K562 (cell line): ENCODE measurements at regions not wholly inside any gene's neighbourhood (a gene's known extent, or its start where the extent isn't known, plus 50 kb on each side); places are given as distances from the start of the nearest gene placed in this dataset.

Source experiments
- ATAC-seq: fragments of 200-7000 bp; cut with Tn5 transposase; 3 replicates; pipeline ENCODE4 v1.9.1; 2020; ENCODE audit warnings: moderate library complexity
- BruUV-seq: library from RNA; stranded (reverse); fragments of 400-500 nt; replicated peaks from 2 replicates; lab custom pipeline; 2021; lab: Mats Ljungman, UMichigan
- CTCF ChIA-PET: fragments of 300-600 bp; formaldehyde crosslinking; extraction: SDS; loops from one replicate; lab custom pipeline; 2021; ENCODE audit warnings: low intra/inter-chr PET ratio; lab: Yijun Ruan, JAX
- POLR2A ChIA-PET: fragments of 300-600, 350-650 bp; sonication (Branson Sonifier 250); formaldehyde crosslinking; extraction: SDS; loops from one replicate; lab custom pipeline; 2021; ENCODE audit warnings: antibody characterized with exemption, inconsistent platforms; lab: Yijun Ruan, JAX
- DNase-seq, 4 experiments: peaks; one replicate each; pipeline versions ENCODE4 v3.0.0 to v3.0.0-alpha.2; 2011 to 2018; ENCODE audit warnings: low spot score in 3 of 4, mixed read lengths in 3 of 4; ENCODE audit errors: extremely low read depth in 1 of 4
- FAIRE-seq: peaks from 2 replicates; lab custom pipeline; 2011; peaks lifted over from hg19 to GRCh38; lab: Jason Lieb, UNC
- H2AFZ ChIP-seq: 2 replicates; pipeline ENCODE4 v1.6.0; 2011; ENCODE audit warnings: low read depth, low read length, control low read depth, inconsistent platforms
- H3K27ac ChIP-seq: fragments of 200-600 bp; 3 replicates; pipeline ENCODE4 v1.8.0; 2011; ENCODE audit warnings: low read depth, mild to moderate bottlenecking, control low read depth, inconsistent platforms, low read length, moderate library complexity, mixed read lengths; ENCODE audit errors: extremely low read depth
- H3K27me3 ChIP-seq, 2 experiments: fragments of 300-600 bp in 1 of 2; 2 replicates in 1 of 2; 3 replicates in 1 of 2; pipeline versions ENCODE4 v1.6.0 to v1.8.0; 2011; ENCODE audit warnings: inconsistent platforms in 2 of 2, low read length in 2 of 2, mild to moderate bottlenecking in 1 of 2, mixed read lengths in 1 of 2, moderate library complexity in 1 of 2; ENCODE audit not compliant: control insufficient read depth in 2 of 2, insufficient read depth in 2 of 2
- H3K36me3 ChIP-seq: fragments of 300-600 bp; 3 replicates; pipeline ENCODE4 v1.8.0; 2011; ENCODE audit warnings: mild to moderate bottlenecking, low read length, inconsistent platforms; ENCODE audit not compliant: control insufficient read depth, insufficient read depth
- H3K4me1 ChIP-seq, 2 experiments: fragments of 200-600 bp in 1 of 2; replicated peaks in 1 of 2; 2 replicates in 1 of 2; 3 replicates in 1 of 2; pipeline versions ENCODE4 v1.5.1 to v1.8.0; 2011; ENCODE audit warnings: inconsistent platforms in 2 of 2, low read length in 2 of 2, mild to moderate bottlenecking in 1 of 2, mixed read lengths in 1 of 2, moderate library complexity in 1 of 2; ENCODE audit not compliant: control insufficient read depth in 2 of 2, insufficient read depth in 2 of 2
- H3K4me2 ChIP-seq: 2 replicates; pipeline ENCODE4 v1.6.1; 2011; ENCODE audit warnings: low read length, control low read depth, inconsistent platforms, mixed read lengths; ENCODE audit not compliant: insufficient read depth
- H3K4me3 ChIP-seq: fragments of 200-600 bp; sonication (generic), shearing (Covaris generic); 2 replicates; pipeline ENCODE4 v1.5.1; 2016; ENCODE audit warnings: control low read depth, inconsistent platforms
- H3K79me2 ChIP-seq: fragments of 200-600 bp; 3 replicates; pipeline ENCODE4 v1.8.0; 2011; ENCODE audit warnings: low read length, inconsistent platforms; ENCODE audit not compliant: control insufficient read depth, insufficient read depth
- H3K9ac ChIP-seq, 2 experiments: 2 replicates each; pipeline versions ENCODE4 v1.6.0 to v1.6.1; 2011; ENCODE audit warnings: low read depth in 2 of 2, low read length in 2 of 2, control low read depth in 1 of 2, inconsistent platforms in 1 of 2, mild to moderate bottlenecking in 1 of 2, mixed read lengths in 1 of 2; ENCODE audit not compliant: insufficient read depth in 1 of 2
- H3K9me1 ChIP-seq: one replicate; pipeline ENCODE4 v1.6.0; 2011; ENCODE audit warnings: inconsistent platforms, mild to moderate bottlenecking, low read length, moderate library complexity; ENCODE audit not compliant: control insufficient read depth, insufficient read depth
- H3K9me3 ChIP-seq: replicated peaks from 2 replicates; pipeline ENCODE4 v1.5.1; 2011; ENCODE audit warnings: low read depth, low read length, inconsistent platforms; ENCODE audit not compliant: control insufficient read depth, insufficient read depth
- H4K20me1 ChIP-seq: replicated peaks from 2 replicates; pipeline ENCODE4 v1.6.1; 2011; ENCODE audit warnings: low read length, inconsistent platforms, mixed read lengths; ENCODE audit not compliant: control insufficient read depth, insufficient read depth
- CBX8 ChIP-seq: fragments of 200-600 bp; sonication (generic); IDR thresholded peaks from 2 replicates; pipeline ENCODE4 v1.6.1; 2012; ENCODE audit warnings: borderline replicate concordance, mixed run types, low read depth, mild to moderate bottlenecking, moderate library complexity, mixed read lengths, low read length, control low read depth, inconsistent platforms; ENCODE audit not compliant: poor library complexity, severe bottlenecking; ENCODE audit errors: extremely low read depth
- CEBPB ChIP-seq: fragments of 450-650 bp; IDR thresholded peaks from 2 replicates; pipeline ENCODE4 v1.6.1; 2016; ENCODE audit warnings: missing genetic modification characterization, missing compliant biosample characterization
- FOS ChIP-seq: IDR thresholded peaks from 3 replicates; pipeline ENCODE4 v1.6.1; 2011; ENCODE audit not compliant: insufficient read length; ENCODE audit errors: extremely low read depth
- KAT2B ChIP-seq: IDR thresholded peaks from one replicate; pipeline ENCODE4 v1.6.1; 2012; ENCODE audit warnings: low read depth, mild to moderate bottlenecking, control low read depth, inconsistent platforms, low read length, moderate library complexity
- PTRF ChIP-seq: fragments of 450-650 bp; IDR thresholded peaks from 2 replicates; pipeline ENCODE4 v1.6.1; 2016; ENCODE audit warnings: mild to moderate bottlenecking, missing genetic modification characterization, missing compliant biosample characterization
- PTTG1 ChIP-seq: fragments of 450-650 bp; IDR thresholded peaks from 2 replicates; pipeline ENCODE4 v1.6.1; 2016; ENCODE audit warnings: low read depth, mild to moderate bottlenecking, missing genetic modification characterization, missing compliant biosample characterization
- PYGO2 ChIP-seq: fragments of 450-650 bp; IDR thresholded peaks from 2 replicates; pipeline ENCODE4 v1.6.1; 2016; ENCODE audit warnings: mild to moderate bottlenecking, missing genetic modification characterization, moderate library complexity, missing compliant biosample characterization
- RBBP5 ChIP-seq: fragments of 200-600 bp; sonication (generic); IDR thresholded peaks from 2 replicates; pipeline ENCODE4 v1.6.1; 2012; ENCODE audit warnings: borderline replicate concordance, mild to moderate bottlenecking, low read length, control low read depth, inconsistent platforms; ENCODE audit not compliant: insufficient read depth, poor library complexity, severe bottlenecking
- SRSF3 ChIP-seq: fragments of 200-400 bp; formaldehyde crosslinking; IDR thresholded peaks from 2 replicates; pipeline ENCODE4 v1.6.1; 2016; ENCODE audit warnings: mild to moderate bottlenecking, low read length, moderate library complexity; ENCODE audit not compliant: insufficient read depth
- ZBTB9 ChIP-seq: fragments of 450-650 bp; formaldehyde crosslinking; IDR thresholded peaks from 2 replicates; pipeline ENCODE4 v1.4.0; 2020; ENCODE audit warnings: mild to moderate bottlenecking, moderate library complexity
- ZNF780A ChIP-seq: fragments of 250-450 bp; sonication (Bioruptor Pico); IDR thresholded peaks from 2 replicates; pipeline ENCODE4 v1.5.0; 2021; ENCODE audit warnings: mild to moderate bottlenecking
- WGBS: fragments of 100-300 bp; shearing (Covaris generic); methylation state at CpG from one replicate; pipeline ENCODE4 v1.1.6; 2016; ENCODE audit warnings: low coverage, mixed read lengths; ENCODE audit not compliant: insufficient coverage; ENCODE audit errors: missing lambda C conversion rate; 5-methylcytosine and 5-hydroxymethylcytosine counted together
- in situ Hi-C: fragments of 300-500 bp; cut with MboI; formaldehyde crosslinking; loops from 4 replicates; pipeline ENCODE4 v1.15.0; 2018; ENCODE audit warnings: inconsistent platforms, mixed read lengths
- intact Hi-C: fragments of 100-400 bp; cut with micrococcal nuclease; formaldehyde crosslinking; loops from 2 replicates; pipeline ENCODE4 v1.14.2; 2022
- TF ChIP-seq, protein P1 (sequence below): sonication (generic); formaldehyde crosslinking; IDR thresholded peaks from 2 replicates; pipeline ENCODE4 v1.8.1; 2022; ENCODE audit warnings: missing genetic modification reagents
- TF ChIP-seq, protein P2 (sequence below): fragments of 250-450 bp; sonication (Bioruptor Pico); IDR thresholded peaks from 2 replicates; pipeline ENCODE4 v1.4.0; 2020
- TF ChIP-seq, protein P3 (sequence below): IDR thresholded peaks from 3 replicates; pipeline ENCODE4 v1.6.1; 2011; ENCODE audit warnings: borderline replicate concordance, mild to moderate bottlenecking, moderate library complexity; ENCODE audit not compliant: insufficient read length; ENCODE audit errors: extremely low read depth

GRCh38 chr13:47603365-47603764 lies 397.7 kb downstream of the SUCLA2 start (continued):
- TF ChIP-seq, protein P1, sequence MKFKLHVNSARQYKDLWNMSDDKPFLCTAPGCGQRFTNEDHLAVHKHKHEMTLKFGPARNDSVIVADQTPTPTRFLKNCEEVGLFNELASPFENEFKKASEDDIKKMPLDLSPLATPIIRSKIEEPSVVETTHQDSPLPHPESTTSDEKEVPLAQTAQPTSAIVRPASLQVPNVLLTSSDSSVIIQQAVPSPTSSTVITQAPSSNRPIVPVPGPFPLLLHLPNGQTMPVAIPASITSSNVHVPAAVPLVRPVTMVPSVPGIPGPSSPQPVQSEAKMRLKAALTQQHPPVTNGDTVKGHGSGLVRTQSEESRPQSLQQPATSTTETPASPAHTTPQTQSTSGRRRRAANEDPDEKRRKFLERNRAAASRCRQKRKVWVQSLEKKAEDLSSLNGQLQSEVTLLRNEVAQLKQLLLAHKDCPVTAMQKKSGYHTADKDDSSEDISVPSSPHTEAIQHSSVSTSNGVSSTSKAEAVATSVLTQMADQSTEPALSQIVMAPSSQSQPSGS (CRISPR knock-in tag) = no peak
- TF ChIP-seq, protein P2, sequence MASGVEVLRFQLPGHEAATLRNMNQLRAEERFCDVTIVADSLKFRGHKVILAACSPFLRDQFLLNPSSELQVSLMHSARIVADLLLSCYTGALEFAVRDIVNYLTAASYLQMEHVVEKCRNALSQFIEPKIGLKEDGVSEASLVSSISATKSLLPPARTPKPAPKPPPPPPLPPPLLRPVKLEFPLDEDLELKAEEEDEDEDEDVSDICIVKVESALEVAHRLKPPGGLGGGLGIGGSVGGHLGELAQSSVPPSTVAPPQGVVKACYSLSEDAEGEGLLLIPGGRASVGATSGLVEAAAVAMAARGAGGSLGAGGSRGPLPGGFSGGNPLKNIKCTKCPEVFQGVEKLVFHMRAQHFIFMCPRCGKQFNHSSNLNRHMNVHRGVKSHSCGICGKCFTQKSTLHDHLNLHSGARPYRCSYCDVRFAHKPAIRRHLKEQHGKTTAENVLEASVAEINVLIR (CRISPR knock-in tag) = no peak
- TF ChIP-seq CBX8 = no peak
- TF ChIP-seq CEBPB (tag) = no peak

DNA sequence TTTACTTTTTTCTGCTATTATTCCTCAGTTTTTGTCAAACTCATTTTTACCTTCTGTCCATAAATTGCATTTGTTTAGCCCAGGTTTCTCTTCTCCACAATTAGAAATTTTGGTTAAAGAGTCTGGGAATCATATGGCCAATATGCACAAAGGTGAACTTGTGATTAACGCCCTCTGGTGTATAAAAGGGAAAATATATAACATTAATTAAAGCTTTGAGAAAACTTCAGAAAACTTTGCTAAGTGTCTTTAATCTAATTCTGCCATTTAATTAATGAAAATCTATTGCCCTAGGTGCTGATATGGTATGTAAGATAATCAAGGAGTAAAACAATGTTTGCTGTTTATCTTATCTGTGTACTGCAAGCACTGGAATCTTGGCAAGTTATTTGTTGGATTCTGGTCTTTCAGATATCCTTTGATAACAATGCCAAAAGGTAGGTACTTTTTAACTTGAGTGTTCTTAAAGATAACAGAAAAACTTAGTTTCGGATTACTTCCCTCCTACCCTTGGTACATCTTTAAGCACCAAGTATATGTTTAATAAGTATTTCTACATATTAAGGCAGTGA lies 402.6 kb downstream of the SUCLA2 start:
- Histone ChIP-seq H3K9me1 (no peaks in the 10 kb centered on the region), H3K27me3 (no peaks in the 10 kb centered on the region), H3K9me3 (no peaks in the 10 kb centered on the region), H4K20me1 (no peaks in the 10 kb centered on the region), H2AFZ (no peak overlapping the region), H3K4me3 (no peak overlapping the region), H3K4me1 (no peaks in the 10 kb centered on the region), H3K36me3 (no peaks in the 10 kb centered on the region), H3K27ac (no peak overlapping the region), H3K9ac (no peak overlapping the region), H3K4me2 (no peak overlapping the region), H3K79me2 (no peaks in the 10 kb centered on the region)
- ATAC-seq (no peak), DNase-seq (no peak), FAIRE-seq (no peak)
- 0% methylated on average over 2 of the region's 2 CpGs for WGBS
- no TSS peak for BruUV-seq
- in situ Hi-C loops (no loop called here), intact Hi-C loops (no loop called here)
- POLR2A ChIA-PET = no interaction called here
- CTCF ChIA-PET = no interaction called here
- TF ChIP-seq RBBP5 (no peak), PTRF (tag) (no peak), PTTG1 (tag) (no peak), SRSF3 (no peak), ZNF780A (CRISPR knock-in tag) (no peak), PYGO2 (tag) (no peak), KAT2B (no peak), ZBTB9 (CRISPR knock-in tag) (no peak), FOS (no peak)
- TF ChIP-seq, protein P3, sequence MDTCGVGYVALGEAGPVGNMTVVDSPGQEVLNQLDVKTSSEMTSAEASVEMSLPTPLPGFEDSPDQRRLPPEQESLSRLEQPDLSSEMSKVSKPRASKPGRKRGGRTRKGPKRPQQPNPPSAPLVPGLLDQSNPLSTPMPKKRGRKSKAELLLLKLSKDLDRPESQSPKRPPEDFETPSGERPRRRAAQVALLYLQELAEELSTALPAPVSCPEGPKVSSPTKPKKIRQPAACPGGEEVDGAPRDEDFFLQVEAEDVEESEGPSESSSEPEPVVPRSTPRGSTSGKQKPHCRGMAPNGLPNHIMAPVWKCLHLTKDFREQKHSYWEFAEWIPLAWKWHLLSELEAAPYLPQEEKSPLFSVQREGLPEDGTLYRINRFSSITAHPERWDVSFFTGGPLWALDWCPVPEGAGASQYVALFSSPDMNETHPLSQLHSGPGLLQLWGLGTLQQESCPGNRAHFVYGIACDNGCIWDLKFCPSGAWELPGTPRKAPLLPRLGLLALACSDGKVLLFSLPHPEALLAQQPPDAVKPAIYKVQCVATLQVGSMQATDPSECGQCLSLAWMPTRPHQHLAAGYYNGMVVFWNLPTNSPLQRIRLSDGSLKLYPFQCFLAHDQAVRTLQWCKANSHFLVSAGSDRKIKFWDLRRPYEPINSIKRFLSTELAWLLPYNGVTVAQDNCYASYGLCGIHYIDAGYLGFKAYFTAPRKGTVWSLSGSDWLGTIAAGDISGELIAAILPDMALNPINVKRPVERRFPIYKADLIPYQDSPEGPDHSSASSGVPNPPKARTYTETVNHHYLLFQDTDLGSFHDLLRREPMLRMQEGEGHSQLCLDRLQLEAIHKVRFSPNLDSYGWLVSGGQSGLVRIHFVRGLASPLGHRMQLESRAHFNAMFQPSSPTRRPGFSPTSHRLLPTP = no peak
